Transverse colon (tissue), 4 donors: ENCODE measurements at regions not wholly inside any gene's neighbourhood (a gene's known extent, or its start where the extent isn't known, plus 50 kb on each side); places are given as distances from the start of the nearest gene placed in this dataset.

Experiments
- EP300 ChIP-seq: sonication (generic); formaldehyde crosslinking; IDR thresholded peaks from one replicate; pipeline ENCODE4 v1.6.1; 2017; ENCODE audit warnings: antibody characterized with exemption, low read depth
- POLR2AphosphoS5 ChIP-seq, 3 donors: sonication (generic); formaldehyde crosslinking; IDR thresholded peaks; one replicate each; pipeline ENCODE4 v1.6.1; 2016; ENCODE audit warnings: antibody characterized with exemption in 3 of 3
- TF ChIP-seq, protein P1 (sequence below), 5 experiments: fragments of 200-600 bp in 3 of 5; fragments of 450-650 bp in 2 of 5; sonication (generic) in 3 of 5; IDR thresholded peaks; 1 replicate in 2 of 5; 2 replicates in 3 of 5; pipeline ENCODE4 v1.5.1; 2016 to 2017; ENCODE audit warnings: antibody characterized with exemption in 5 of 5, inconsistent platforms in 3 of 5, mild to moderate bottlenecking in 2 of 5, moderate library complexity in 1 of 5

DNA sequence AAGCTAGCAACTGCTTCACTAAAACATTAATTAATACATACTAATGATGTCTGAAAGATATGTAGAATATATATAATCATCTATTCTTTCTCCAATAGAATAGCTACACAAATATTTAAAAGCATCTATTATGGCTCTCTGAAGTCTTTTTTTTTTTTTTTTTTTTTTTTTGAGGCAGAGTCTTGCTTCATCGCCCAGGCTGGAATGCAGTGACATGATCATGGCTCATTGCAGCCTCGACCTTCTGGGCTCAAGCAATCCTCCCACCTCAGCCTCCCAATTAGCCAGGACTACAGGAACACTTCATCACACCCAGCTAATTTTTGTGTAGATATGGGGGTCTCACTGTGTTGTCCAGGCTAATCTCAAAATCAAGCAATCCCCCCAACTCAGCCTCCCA lies 120.4 kb upstream of the KYNU start:
- TF ChIP-seq EP300 (no peak), POLR2AphosphoS5 (IDR thresholded peaks at IDR 0.05) (no peak)
- TF ChIP-seq, protein P1, sequence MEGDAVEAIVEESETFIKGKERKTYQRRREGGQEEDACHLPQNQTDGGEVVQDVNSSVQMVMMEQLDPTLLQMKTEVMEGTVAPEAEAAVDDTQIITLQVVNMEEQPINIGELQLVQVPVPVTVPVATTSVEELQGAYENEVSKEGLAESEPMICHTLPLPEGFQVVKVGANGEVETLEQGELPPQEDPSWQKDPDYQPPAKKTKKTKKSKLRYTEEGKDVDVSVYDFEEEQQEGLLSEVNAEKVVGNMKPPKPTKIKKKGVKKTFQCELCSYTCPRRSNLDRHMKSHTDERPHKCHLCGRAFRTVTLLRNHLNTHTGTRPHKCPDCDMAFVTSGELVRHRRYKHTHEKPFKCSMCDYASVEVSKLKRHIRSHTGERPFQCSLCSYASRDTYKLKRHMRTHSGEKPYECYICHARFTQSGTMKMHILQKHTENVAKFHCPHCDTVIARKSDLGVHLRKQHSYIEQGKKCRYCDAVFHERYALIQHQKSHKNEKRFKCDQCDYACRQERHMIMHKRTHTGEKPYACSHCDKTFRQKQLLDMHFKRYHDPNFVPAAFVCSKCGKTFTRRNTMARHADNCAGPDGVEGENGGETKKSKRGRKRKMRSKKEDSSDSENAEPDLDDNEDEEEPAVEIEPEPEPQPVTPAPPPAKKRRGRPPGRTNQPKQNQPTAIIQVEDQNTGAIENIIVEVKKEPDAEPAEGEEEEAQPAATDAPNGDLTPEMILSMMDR (IDR thresholded peaks at IDR 0.05) = no peak
